ENCODE measurements at regions not wholly inside any gene's neighbourhood (a gene's known extent, or its start where the extent isn't known, plus 50 kb on each side); places are given as distances from the start of the nearest gene placed in this dataset.

DNA sequence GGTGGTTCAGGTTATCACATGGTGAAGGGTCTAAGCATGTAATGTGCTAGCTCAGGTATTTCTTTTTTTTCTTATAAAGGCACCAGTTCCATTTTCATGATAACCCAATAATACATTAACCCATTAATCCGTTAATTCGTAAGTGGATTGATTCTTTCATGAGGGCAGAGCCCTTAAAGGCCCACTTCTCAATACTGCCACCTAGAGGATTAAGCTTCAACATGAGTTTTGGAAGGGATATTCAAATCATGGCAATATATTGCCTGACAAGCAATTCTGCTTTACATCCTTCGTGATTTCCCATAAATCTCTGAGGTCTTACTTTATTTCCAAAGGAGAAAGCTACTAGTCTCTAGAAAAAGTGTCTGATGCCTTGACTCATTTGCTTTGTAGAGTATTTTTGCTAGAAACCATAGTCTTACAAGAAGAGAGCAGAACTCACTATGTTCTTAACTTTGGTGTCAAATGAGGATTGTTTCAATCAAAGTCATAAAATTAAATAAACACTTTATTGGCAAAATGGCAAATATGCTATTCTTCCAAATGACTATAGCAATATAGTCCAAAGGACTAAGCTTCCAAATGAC lies 271.3 kb downstream of the KCNS3 start:
- no peaks in the 10 kb centered on the region for H3K36me3 ChIP-seq (ENCODE audit: control insufficient read depth in 4 of 4, insufficient read depth in 3 of 4, low read depth in 1 of 4, low read length in 3 of 4)
- WGBS, result 7% methylated on average over 3 of the region's 3 CpGs
- DNase-seq (ENCODE audit: low spot score), result no peak
- no peak overlapping the region for H3K4me3 ChIP-seq (ENCODE audit: low read depth in 1 of 3, low read length in 3 of 3)
- TF ChIP-seq FOXA1 (IDR thresholded peaks at IDR 0.05) (no peak), RXRA (IDR thresholded peaks at IDR 0.05) (no peak), FOXA2 (IDR thresholded peaks at IDR 0.05) (no peak), RAD21 (IDR thresholded peaks at IDR 0.05) (peak; percentile 81 to 86)
- TF ChIP-seq, protein P1, sequence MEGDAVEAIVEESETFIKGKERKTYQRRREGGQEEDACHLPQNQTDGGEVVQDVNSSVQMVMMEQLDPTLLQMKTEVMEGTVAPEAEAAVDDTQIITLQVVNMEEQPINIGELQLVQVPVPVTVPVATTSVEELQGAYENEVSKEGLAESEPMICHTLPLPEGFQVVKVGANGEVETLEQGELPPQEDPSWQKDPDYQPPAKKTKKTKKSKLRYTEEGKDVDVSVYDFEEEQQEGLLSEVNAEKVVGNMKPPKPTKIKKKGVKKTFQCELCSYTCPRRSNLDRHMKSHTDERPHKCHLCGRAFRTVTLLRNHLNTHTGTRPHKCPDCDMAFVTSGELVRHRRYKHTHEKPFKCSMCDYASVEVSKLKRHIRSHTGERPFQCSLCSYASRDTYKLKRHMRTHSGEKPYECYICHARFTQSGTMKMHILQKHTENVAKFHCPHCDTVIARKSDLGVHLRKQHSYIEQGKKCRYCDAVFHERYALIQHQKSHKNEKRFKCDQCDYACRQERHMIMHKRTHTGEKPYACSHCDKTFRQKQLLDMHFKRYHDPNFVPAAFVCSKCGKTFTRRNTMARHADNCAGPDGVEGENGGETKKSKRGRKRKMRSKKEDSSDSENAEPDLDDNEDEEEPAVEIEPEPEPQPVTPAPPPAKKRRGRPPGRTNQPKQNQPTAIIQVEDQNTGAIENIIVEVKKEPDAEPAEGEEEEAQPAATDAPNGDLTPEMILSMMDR (IDR thresholded peaks at IDR 0.05; ENCODE audit: low read depth, low read length, missing input control), result peak; percentile 63
- H3K9me3 ChIP-seq (ENCODE audit: control insufficient read depth in 4 of 4, low read length in 3 of 4), result no peaks in the 10 kb centered on the region
- peaks cover 0 to 4% (median 1%) of the 10 kb centered on the region in 4 donors for H3K27me3 ChIP-seq (ENCODE audit: control insufficient read depth in 4 of 4, insufficient read depth in 4 of 4, low read length in 3 of 4)
- H3K9ac ChIP-seq (ENCODE audit: low read depth in 1 of 2, low read length in 2 of 2), result no peak overlapping the region
- no peak overlapping the region for H3K27ac ChIP-seq (ENCODE audit: low read depth in 1 of 2, low read length in 2 of 2)
- H3K4me1 ChIP-seq (ENCODE audit: control insufficient read depth in 4 of 4, insufficient read depth in 4 of 4, low read length in 3 of 4), result no peaks in the 10 kb centered on the region

GRCh38 chr2:18136881-18137475 lies 258.5 kb downstream of the KCNS3 start:
- no peak for DNase-seq (ENCODE audit: low spot score)
- Histone ChIP-seq H3K9ac (ENCODE audit: low read depth in 1 of 2, low read length in 2 of 2) (no peak overlapping the region), H3K27ac (ENCODE audit: low read depth in 1 of 2, low read length in 2 of 2) (no peak overlapping the region), H3K27me3 (ENCODE audit: control insufficient read depth in 4 of 4, insufficient read depth in 4 of 4, low read length in 3 of 4) (no peaks in the 10 kb centered on the region), H3K4me1 (ENCODE audit: control insufficient read depth in 4 of 4, insufficient read depth in 4 of 4, low read length in 3 of 4) (no peaks in the 10 kb centered on the region), H3K4me3 (ENCODE audit: low read depth in 1 of 3, low read length in 3 of 3) (no peak overlapping the region), H3K36me3 (ENCODE audit: control insufficient read depth in 4 of 4, insufficient read depth in 3 of 4, low read depth in 1 of 4, low read length in 3 of 4) (no peaks in the 10 kb centered on the region), H3K9me3 (ENCODE audit: control insufficient read depth in 4 of 4, low read length in 3 of 4) (no peaks in the 10 kb centered on the region)
- 38% methylated on average over 6 of the region's 6 CpGs for WGBS
- TF ChIP-seq FOXA1 (IDR thresholded peaks at IDR 0.05) (no peak), HNF4A (conservative IDR thresholded peaks at IDR 0.05) (no peak), JUND (IDR thresholded peaks at IDR 0.05) (no peak), RAD21 (IDR thresholded peaks at IDR 0.05) (no peak)
- TF ChIP-seq, protein P2, sequence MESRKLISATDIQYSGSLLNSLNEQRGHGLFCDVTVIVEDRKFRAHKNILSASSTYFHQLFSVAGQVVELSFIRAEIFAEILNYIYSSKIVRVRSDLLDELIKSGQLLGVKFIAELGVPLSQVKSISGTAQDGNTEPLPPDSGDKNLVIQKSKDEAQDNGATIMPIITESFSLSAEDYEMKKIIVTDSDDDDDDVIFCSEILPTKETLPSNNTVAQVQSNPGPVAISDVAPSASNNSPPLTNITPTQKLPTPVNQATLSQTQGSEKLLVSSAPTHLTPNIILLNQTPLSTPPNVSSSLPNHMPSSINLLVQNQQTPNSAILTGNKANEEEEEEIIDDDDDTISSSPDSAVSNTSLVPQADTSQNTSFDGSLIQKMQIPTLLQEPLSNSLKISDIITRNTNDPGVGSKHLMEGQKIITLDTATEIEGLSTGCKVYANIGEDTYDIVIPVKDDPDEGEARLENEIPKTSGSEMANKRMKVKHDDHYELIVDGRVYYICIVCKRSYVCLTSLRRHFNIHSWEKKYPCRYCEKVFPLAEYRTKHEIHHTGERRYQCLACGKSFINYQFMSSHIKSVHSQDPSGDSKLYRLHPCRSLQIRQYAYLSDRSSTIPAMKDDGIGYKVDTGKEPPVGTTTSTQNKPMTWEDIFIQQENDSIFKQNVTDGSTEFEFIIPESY (IDR thresholded peaks at IDR 0.05), result no peak

DNA sequence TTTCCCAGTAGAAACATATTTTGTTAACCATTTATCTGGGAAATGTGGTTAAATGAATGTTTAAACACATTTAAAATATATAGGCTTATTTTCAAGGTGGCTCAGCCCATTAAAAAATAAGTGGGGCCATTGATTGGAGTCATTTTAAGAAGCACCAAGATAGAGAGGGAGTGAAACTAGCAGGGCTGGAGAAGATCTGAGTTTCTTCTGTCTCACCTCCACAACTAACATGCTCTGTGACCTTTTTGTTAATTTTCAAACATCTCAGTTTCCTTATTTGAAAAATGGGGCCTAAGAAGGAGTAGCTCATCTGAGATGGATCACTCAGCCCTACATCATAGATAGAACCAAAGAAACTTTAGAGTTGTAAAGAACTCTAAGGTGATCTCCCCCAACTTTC lies 254.8 kb downstream of the KCNS3 start:
- Histone ChIP-seq H3K27ac (ENCODE audit: low read depth in 1 of 2, low read length in 2 of 2) (no peak overlapping the region), H3K9me3 (ENCODE audit: control insufficient read depth in 4 of 4, low read length in 3 of 4) (no peaks in the 10 kb centered on the region), H3K36me3 (ENCODE audit: control insufficient read depth in 4 of 4, insufficient read depth in 3 of 4, low read depth in 1 of 4, low read length in 3 of 4) (no peaks in the 10 kb centered on the region), H3K4me1 (ENCODE audit: control insufficient read depth in 4 of 4, insufficient read depth in 4 of 4, low read length in 3 of 4) (no peaks in the 10 kb centered on the region), H3K27me3 (ENCODE audit: control insufficient read depth in 4 of 4, insufficient read depth in 4 of 4, low read length in 3 of 4) (peaks cover 0 to 4% (median 0%) of the 10 kb centered on the region in 4 donors), H3K4me3 (ENCODE audit: low read depth in 1 of 3, low read length in 3 of 3) (no peak overlapping the region), H3K9ac (ENCODE audit: low read depth in 1 of 2, low read length in 2 of 2) (no peak overlapping the region)
- no peak for DNase-seq (ENCODE audit: low spot score)
- TF ChIP-seq, protein P3, sequence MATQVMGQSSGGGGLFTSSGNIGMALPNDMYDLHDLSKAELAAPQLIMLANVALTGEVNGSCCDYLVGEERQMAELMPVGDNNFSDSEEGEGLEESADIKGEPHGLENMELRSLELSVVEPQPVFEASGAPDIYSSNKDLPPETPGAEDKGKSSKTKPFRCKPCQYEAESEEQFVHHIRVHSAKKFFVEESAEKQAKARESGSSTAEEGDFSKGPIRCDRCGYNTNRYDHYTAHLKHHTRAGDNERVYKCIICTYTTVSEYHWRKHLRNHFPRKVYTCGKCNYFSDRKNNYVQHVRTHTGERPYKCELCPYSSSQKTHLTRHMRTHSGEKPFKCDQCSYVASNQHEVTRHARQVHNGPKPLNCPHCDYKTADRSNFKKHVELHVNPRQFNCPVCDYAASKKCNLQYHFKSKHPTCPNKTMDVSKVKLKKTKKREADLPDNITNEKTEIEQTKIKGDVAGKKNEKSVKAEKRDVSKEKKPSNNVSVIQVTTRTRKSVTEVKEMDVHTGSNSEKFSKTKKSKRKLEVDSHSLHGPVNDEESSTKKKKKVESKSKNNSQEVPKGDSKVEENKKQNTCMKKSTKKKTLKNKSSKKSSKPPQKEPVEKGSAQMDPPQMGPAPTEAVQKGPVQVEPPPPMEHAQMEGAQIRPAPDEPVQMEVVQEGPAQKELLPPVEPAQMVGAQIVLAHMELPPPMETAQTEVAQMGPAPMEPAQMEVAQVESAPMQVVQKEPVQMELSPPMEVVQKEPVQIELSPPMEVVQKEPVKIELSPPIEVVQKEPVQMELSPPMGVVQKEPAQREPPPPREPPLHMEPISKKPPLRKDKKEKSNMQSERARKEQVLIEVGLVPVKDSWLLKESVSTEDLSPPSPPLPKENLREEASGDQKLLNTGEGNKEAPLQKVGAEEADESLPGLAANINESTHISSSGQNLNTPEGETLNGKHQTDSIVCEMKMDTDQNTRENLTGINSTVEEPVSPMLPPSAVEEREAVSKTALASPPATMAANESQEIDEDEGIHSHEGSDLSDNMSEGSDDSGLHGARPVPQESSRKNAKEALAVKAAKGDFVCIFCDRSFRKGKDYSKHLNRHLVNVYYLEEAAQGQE (IDR thresholded peaks at IDR 0.05), result no peak
- TF ChIP-seq HNF4G (IDR thresholded peaks at IDR 0.05) (no peak), HNF4A (conservative IDR thresholded peaks at IDR 0.05) (no peak), JUND (IDR thresholded peaks at IDR 0.05) (no peak), RAD21 (IDR thresholded peaks at IDR 0.05) (no peak), FOXA2 (IDR thresholded peaks at IDR 0.05) (no peak), FOXA1 (IDR thresholded peaks at IDR 0.05) (no peak), TAF1 (conservative IDR thresholded peaks at IDR 0.05) (no peak), YY1 (IDR thresholded peaks at IDR 0.05) (no peak), SP1 (IDR thresholded peaks at IDR 0.05) (no peak), RXRA (IDR thresholded peaks at IDR 0.05) (no peak)
- TF ChIP-seq, protein P1 (IDR thresholded peaks at IDR 0.05; ENCODE audit: low read depth, low read length, missing input control), result no peak
- TF ChIP-seq, protein P2 (IDR thresholded peaks at IDR 0.05), result no peak
- TF ChIP-seq, protein P4, sequence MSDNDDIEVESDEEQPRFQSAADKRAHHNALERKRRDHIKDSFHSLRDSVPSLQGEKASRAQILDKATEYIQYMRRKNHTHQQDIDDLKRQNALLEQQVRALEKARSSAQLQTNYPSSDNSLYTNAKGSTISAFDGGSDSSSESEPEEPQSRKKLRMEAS (IDR thresholded peaks at IDR 0.05), result no peak

Data from liver (tissue), 8 donors.